Sigmoid colon (tissue), 4 donors: ENCODE measurements at regions not wholly inside any gene's neighbourhood (a gene's known extent, or its start where the extent isn't known, plus 50 kb on each side); places are given as distances from the start of the nearest gene placed in this dataset.

ENCODE experiments used
- POLR2AphosphoS5 ChIP-seq, 4 donors: sonication (generic); formaldehyde crosslinking; IDR thresholded peaks; one replicate each; pipeline ENCODE4 v1.6.1; 2017; ENCODE audit warnings: antibody characterized with exemption in 4 of 4
- TF ChIP-seq, protein P1 (sequence below), 4 experiments: fragments of 450-650 bp in 3 of 4; fragments of 200-600 bp in 1 of 4; IDR thresholded peaks; one replicate each; pipeline ENCODE4 v1.5.1; 2016 to 2019; ENCODE audit warnings: antibody characterized with exemption in 4 of 4, mild to moderate bottlenecking in 3 of 4, moderate library complexity in 2 of 4

- TF ChIP-seq, protein P1, sequence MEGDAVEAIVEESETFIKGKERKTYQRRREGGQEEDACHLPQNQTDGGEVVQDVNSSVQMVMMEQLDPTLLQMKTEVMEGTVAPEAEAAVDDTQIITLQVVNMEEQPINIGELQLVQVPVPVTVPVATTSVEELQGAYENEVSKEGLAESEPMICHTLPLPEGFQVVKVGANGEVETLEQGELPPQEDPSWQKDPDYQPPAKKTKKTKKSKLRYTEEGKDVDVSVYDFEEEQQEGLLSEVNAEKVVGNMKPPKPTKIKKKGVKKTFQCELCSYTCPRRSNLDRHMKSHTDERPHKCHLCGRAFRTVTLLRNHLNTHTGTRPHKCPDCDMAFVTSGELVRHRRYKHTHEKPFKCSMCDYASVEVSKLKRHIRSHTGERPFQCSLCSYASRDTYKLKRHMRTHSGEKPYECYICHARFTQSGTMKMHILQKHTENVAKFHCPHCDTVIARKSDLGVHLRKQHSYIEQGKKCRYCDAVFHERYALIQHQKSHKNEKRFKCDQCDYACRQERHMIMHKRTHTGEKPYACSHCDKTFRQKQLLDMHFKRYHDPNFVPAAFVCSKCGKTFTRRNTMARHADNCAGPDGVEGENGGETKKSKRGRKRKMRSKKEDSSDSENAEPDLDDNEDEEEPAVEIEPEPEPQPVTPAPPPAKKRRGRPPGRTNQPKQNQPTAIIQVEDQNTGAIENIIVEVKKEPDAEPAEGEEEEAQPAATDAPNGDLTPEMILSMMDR (IDR thresholded peaks at IDR 0.05) = no peak
- no peak for TF ChIP-seq POLR2AphosphoS5 (IDR thresholded peaks at IDR 0.05)
These were observed 235.6 kb downstream of the STIM2 start for GRCh38 chr4:27096142-27096824.
